Esophagus squamous epithelium (tissue), 5 donors: ENCODE measurements at regions not wholly inside any gene's neighbourhood (a gene's known extent, or its start where the extent isn't known, plus 50 kb on each side); places are given as distances from the start of the nearest gene placed in this dataset.

Source experiments
- DNase-seq: peaks from one replicate; lab custom pipeline; 2025; lab: John Stamatoyannopoulos, UW
- H3K27ac ChIP-seq, 4 donors: fragments of 200-600 bp; sonication (generic); one replicate each; pipeline ENCODE4 v1.5.1; 2016 to 2019; ENCODE audit warnings: mild to moderate bottlenecking in 1 of 4
- H3K27me3 ChIP-seq, 4 donors: fragments of 200-600 bp; sonication (generic); 1 replicate in 3 of 4; 2 replicates in 1 of 4; pipeline versions ENCODE4 v1.5.1 to v1.6.0; 2017 to 2021; ENCODE audit warnings: antibody characterized with exemption in 1 of 4
- H3K36me3 ChIP-seq, 3 donors: fragments of 200-600 bp; sonication (generic); one replicate each; pipeline ENCODE4 v1.5.1; 2016 to 2019
- H3K4me1 ChIP-seq, 3 donors: fragments of 200-600 bp; sonication (generic); one replicate each; pipeline ENCODE4 v1.5.1; 2017 to 2019
- H3K4me3 ChIP-seq, 4 donors: fragments of 200-600 bp; sonication (generic); 1 replicate in 3 of 4; 2 replicates in 1 of 4; pipeline ENCODE4 v1.5.1; 2016 to 2019; ENCODE audit warnings: mild to moderate bottlenecking in 2 of 4, moderate library complexity in 1 of 4
- H3K9me3 ChIP-seq, 3 donors: fragments of 200-600 bp; sonication (generic); one replicate each; pipeline ENCODE4 v1.5.1; 2016 to 2019
- CTCF ChIP-seq, 6 experiments: fragments of 450-650 bp in 4 of 6; fragments of 200-600 bp in 2 of 6; sonication (generic) in 2 of 6; IDR thresholded peaks; one replicate each; pipeline ENCODE4 v1.5.1; 2016 to 2019; ENCODE audit warnings: antibody characterized with exemption in 6 of 6, mild to moderate bottlenecking in 4 of 6, moderate library complexity in 4 of 6
- POLR2A ChIP-seq, 4 donors: fragments of 450-650 bp; IDR thresholded peaks; one replicate each; pipeline ENCODE4 v1.6.1; 2017; ENCODE audit warnings: antibody characterized with exemption in 4 of 4, mild to moderate bottlenecking in 4 of 4, moderate library complexity in 3 of 4
- WGBS, 2 donors: methylation state at CpG; one replicate each; pipeline ENCODE4 v1.1.5; 2018; 5-methylcytosine and 5-hydroxymethylcytosine counted together
- intact Hi-C: fragments of 100-400 bp; cut with DNase I; formaldehyde crosslinking; loops from one replicate; pipeline ENCODE4 v1.15.0; 2022
- donor health status: DM: yes; HTN: yes; CAD: no.

DNA sequence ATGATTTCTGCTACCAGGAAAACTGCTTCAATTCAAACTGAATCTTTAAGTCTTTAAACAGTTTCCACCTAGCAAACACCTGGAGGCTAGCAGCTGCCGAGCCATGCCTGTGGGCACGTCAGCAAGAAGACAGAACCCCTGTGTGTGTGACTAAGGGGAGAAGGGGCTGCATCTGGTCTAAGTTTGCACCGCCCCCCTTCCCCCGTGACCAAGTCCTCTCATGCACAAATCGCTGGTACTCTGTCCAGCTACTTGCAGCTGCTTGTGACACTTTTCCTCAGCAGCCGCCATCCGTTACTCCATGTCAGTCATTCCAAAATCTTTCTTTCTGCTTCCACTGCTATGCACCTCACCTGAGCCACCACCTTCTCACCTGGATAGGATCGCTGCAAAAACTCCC lies 355.0 kb downstream of the SS18 start:
- no peak for TF ChIP-seq POLR2A (IDR thresholded peaks at IDR 0.05)
- no peak for TF ChIP-seq CTCF (IDR thresholded peaks at IDR 0.05)
- H3K4me1 ChIP-seq, result no peaks in the 10 kb centered on the region
- H3K36me3 ChIP-seq, result no peaks in the 10 kb centered on the region
- no peak overlapping the region for H3K4me3 ChIP-seq
- 74 to 75% methylated on average over 8 of the region's 8 CpGs for WGBS, 2 donors
- H3K27me3 ChIP-seq, result no peaks in the 10 kb centered on the region
- intact Hi-C loops, result no loop called here
- no peaks in the 10 kb centered on the region for H3K9me3 ChIP-seq
- H3K27ac ChIP-seq, result no peak overlapping the region
- DNase-seq, result no peak

GRCh38 chr18:25734336-25734735 lies 356.1 kb downstream of the SS18 start:
- Histone ChIP-seq H3K4me1 (no peaks in the 10 kb centered on the region), H3K27me3 (no peaks in the 10 kb centered on the region), H3K36me3 (no peaks in the 10 kb centered on the region), H3K27ac (no peak overlapping the region), H3K4me3 (no peak overlapping the region), H3K9me3 (no peaks in the 10 kb centered on the region)
- DNase-seq, result no peak
- 43 to 45% methylated on average over 2 of the region's 2 CpGs for WGBS, 2 donors
- intact Hi-C loops, result no loop called here
- TF ChIP-seq CTCF (IDR thresholded peaks at IDR 0.05), result no peak
- no peak for TF ChIP-seq POLR2A (IDR thresholded peaks at IDR 0.05)

- Histone ChIP-seq H3K27me3 (no peaks in the 10 kb centered on the region), H3K4me3 (no peak overlapping the region), H3K27ac (no peak overlapping the region), H3K36me3 (no peaks in the 10 kb centered on the region), H3K4me1 (no peaks in the 10 kb centered on the region), H3K9me3 (no peaks in the 10 kb centered on the region)
- TF ChIP-seq CTCF (IDR thresholded peaks at IDR 0.05), result no peak
- no peak for TF ChIP-seq POLR2A (IDR thresholded peaks at IDR 0.05)
- DNase-seq, result no peak
- intact Hi-C loops, result no loop called here
- 64 to 82% methylated on average over 2 of the region's 2 CpGs for WGBS, 2 donors
Observed at GRCh38 chr18:25732862-25733261, 357.6 kb downstream of the SS18 start.

GRCh38 chr18:25729072-25729471 lies 361.3 kb downstream of the SS18 start:
- Histone ChIP-seq H3K4me3 (no peak overlapping the region), H3K27me3 (no peaks in the 10 kb centered on the region), H3K4me1 (no peaks in the 10 kb centered on the region), H3K27ac (no peak overlapping the region), H3K9me3 (no peaks in the 10 kb centered on the region), H3K36me3 (no peaks in the 10 kb centered on the region)
- no peak for TF ChIP-seq CTCF (IDR thresholded peaks at IDR 0.05)
- TF ChIP-seq POLR2A (IDR thresholded peaks at IDR 0.05), result no peak
- DNase-seq, result no peak
- 85 to 91% methylated on average over 1 of the region's 1 CpG for WGBS, 2 donors
- intact Hi-C loops, result no loop called here

- intact Hi-C loops, result no loop called here
- Histone ChIP-seq H3K27ac (no peak overlapping the region), H3K27me3 (no peaks in the 10 kb centered on the region), H3K4me3 (no peak overlapping the region), H3K9me3 (no peaks in the 10 kb centered on the region), H3K4me1 (no peaks in the 10 kb centered on the region), H3K36me3 (no peaks in the 10 kb centered on the region)
- WGBS, 2 donors, result 41 to 62% methylated on average over 5 of the region's 5 CpGs
- no peak for DNase-seq
- TF ChIP-seq POLR2A (IDR thresholded peaks at IDR 0.05) (no peak), CTCF (IDR thresholded peaks at IDR 0.05) (no peak)
Observed at GRCh38 chr18:25727281-25727985, 363.0 kb downstream of the SS18 start.
